OCI-LY7 (cell line): ENCODE measurements at regions not wholly inside any gene's neighbourhood (a gene's known extent, or its start where the extent isn't known, plus 50 kb on each side); places are given as distances from the start of the nearest gene placed in this dataset.

Source experiments
- CTCF ChIP-seq: fragments of 200-600 bp; sonication (generic); conservative IDR thresholded peaks from 2 replicates; pipeline ENCODE4 v1.5.1; 2014; ENCODE audit warnings: mild to moderate bottlenecking, antibody characterized with exemption, low read length, moderate library complexity, mixed read lengths
- EZH2phosphoT487 ChIP-seq: fragments of 200-600 bp; sonication (generic); IDR thresholded peaks from 2 replicates; pipeline ENCODE4 v1.6.1; 2018; ENCODE audit warnings: low read depth, borderline replicate concordance, mild to moderate bottlenecking, mixed run types, antibody characterized with exemption, low read length, moderate library complexity, mixed read lengths

DNA sequence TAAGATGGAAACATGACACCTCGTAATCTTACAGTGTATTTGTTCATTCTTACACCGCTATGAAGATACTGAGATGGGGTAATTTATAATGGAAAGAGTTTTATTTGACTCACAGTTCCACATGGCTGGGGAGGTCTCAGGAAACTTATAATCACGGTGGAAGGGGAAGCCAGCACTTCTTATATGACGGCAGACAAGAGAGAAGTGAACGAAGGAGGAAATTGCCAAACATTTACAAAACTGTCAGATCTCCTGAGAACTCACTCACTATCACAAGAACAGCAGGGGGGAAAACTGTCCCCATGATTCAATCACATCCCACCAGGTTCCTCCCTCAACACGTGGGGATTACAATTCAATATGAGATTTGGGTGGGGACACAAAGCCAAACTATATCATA, 282.3 kb downstream of the HGF start:
- TF ChIP-seq CTCF (no peak), EZH2phosphoT487 (no peak)
